ENCODE measurements at regions not wholly inside any gene's neighbourhood (a gene's known extent, or its start where the extent isn't known, plus 50 kb on each side); places are given as distances from the start of the nearest gene placed in this dataset.

- Histone ChIP-seq H3K27me3 (ENCODE audit: low read length) (peaks cover 4% of the 10 kb centered on the region; the same call in 1 of the 2 replicates), H4K20me1 (ENCODE audit: insufficient read depth, low read depth, low read length) (no peaks in the 10 kb centered on the region), H3K9me3 (ENCODE audit: low read length) (peaks cover 12% of the 10 kb centered on the region), H3K4me3 (ENCODE audit: low read length) (no peak overlapping the region), H3K4me2 (ENCODE audit: low read depth, low read length, poor library complexity, severe bottlenecking) (no peak overlapping the region), H3K36me3 (ENCODE audit: insufficient read depth, low read length) (no peaks in the 10 kb centered on the region), H3K4me1 (ENCODE audit: low read length) (no peaks in the 10 kb centered on the region), H3K79me2 (ENCODE audit: low read length) (no peaks in the 10 kb centered on the region), H3K9me2 (replicated peaks; ENCODE audit: insufficient read depth, low read length) (no peaks in the 10 kb centered on the region), H3K27ac (ENCODE audit: low read length) (no peak overlapping the region), H3K9ac (ENCODE audit: low read length) (no peak overlapping the region), H2AFZ (ENCODE audit: low read length) (0 out of 2 replicates have a peak overlapping the region, but pooled peaks have one; percentile 26)
- DNase-seq: peak; percentile 74
Measured at GRCh38 chr14:51419685-51420084, 179.6 kb downstream of the TMX1 start.

GRCh38 chr14:51422704-51423103, 182.7 kb downstream of the TMX1 start:
- no peaks in the 10 kb centered on the region for H3K79me2 ChIP-seq (ENCODE audit: low read length)
- H3K4me1 ChIP-seq (ENCODE audit: low read length): no peaks in the 10 kb centered on the region
- peak; percentile 44 for DNase-seq
- H3K9me3 ChIP-seq (ENCODE audit: low read length): peaks cover 12% of the 10 kb centered on the region
- H3K4me2 ChIP-seq (ENCODE audit: low read depth, low read length, poor library complexity, severe bottlenecking): no peak overlapping the region
- H3K9ac ChIP-seq (ENCODE audit: low read length): no peak overlapping the region
- no peak overlapping the region for H3K4me3 ChIP-seq (ENCODE audit: low read length)
- H2AFZ ChIP-seq (ENCODE audit: low read length): no peak overlapping the region
- no peaks in the 10 kb centered on the region for H3K36me3 ChIP-seq (ENCODE audit: insufficient read depth, low read length)
- H3K9me2 ChIP-seq (replicated peaks; ENCODE audit: insufficient read depth, low read length): no peaks in the 10 kb centered on the region
- no peak overlapping the region for H3K27ac ChIP-seq (ENCODE audit: low read length)
- H3K27me3 ChIP-seq (ENCODE audit: low read length): peaks cover 4% of the 10 kb centered on the region; the same call in 1 of the 2 replicates
- H4K20me1 ChIP-seq (ENCODE audit: insufficient read depth, low read depth, low read length): no peaks in the 10 kb centered on the region

GRCh38 chr14:51424041-51424440, 184.0 kb downstream of the TMX1 start:
- Histone ChIP-seq H3K9me3 (ENCODE audit: low read length) (peaks cover 11% of the 10 kb centered on the region), H3K27me3 (ENCODE audit: low read length) (peaks cover 4% of the 10 kb centered on the region; the same call in 1 of the 2 replicates), H3K9ac (ENCODE audit: low read length) (no peak overlapping the region), H3K36me3 (ENCODE audit: insufficient read depth, low read length) (no peaks in the 10 kb centered on the region), H3K9me2 (replicated peaks; ENCODE audit: insufficient read depth, low read length) (no peaks in the 10 kb centered on the region), H2AFZ (ENCODE audit: low read length) (no peak overlapping the region), H3K4me3 (ENCODE audit: low read length) (no peak overlapping the region), H3K27ac (ENCODE audit: low read length) (no peak overlapping the region), H3K4me1 (ENCODE audit: low read length) (no peaks in the 10 kb centered on the region), H3K79me2 (ENCODE audit: low read length) (no peaks in the 10 kb centered on the region), H3K4me2 (ENCODE audit: low read depth, low read length, poor library complexity, severe bottlenecking) (no peak overlapping the region), H4K20me1 (ENCODE audit: insufficient read depth, low read depth, low read length) (no peaks in the 10 kb centered on the region)
- no peak for DNase-seq

GRCh38 chr14:51424561-51425251, 184.7 kb downstream of the TMX1 start:
- no peak overlapping the region for H3K4me3 ChIP-seq (ENCODE audit: low read length)
- no peak overlapping the region for H3K27ac ChIP-seq (ENCODE audit: low read length)
- peaks cover 5% of the 10 kb centered on the region for H3K9me3 ChIP-seq (ENCODE audit: low read length)
- no peak overlapping the region for H3K9ac ChIP-seq (ENCODE audit: low read length)
- H3K36me3 ChIP-seq (ENCODE audit: insufficient read depth, low read length): no peaks in the 10 kb centered on the region
- H3K79me2 ChIP-seq (ENCODE audit: low read length): no peaks in the 10 kb centered on the region
- no peak overlapping the region for H3K4me2 ChIP-seq (ENCODE audit: low read depth, low read length, poor library complexity, severe bottlenecking)
- DNase-seq: peak; percentile 32
- H2AFZ ChIP-seq (ENCODE audit: low read length): no peak overlapping the region
- no peaks in the 10 kb centered on the region for H4K20me1 ChIP-seq (ENCODE audit: insufficient read depth, low read depth, low read length)
- H3K9me2 ChIP-seq (replicated peaks; ENCODE audit: insufficient read depth, low read length): no peaks in the 10 kb centered on the region
- H3K27me3 ChIP-seq (ENCODE audit: low read length): peaks cover 4% of the 10 kb centered on the region; the same call in 1 of the 2 replicates
- H3K4me1 ChIP-seq (ENCODE audit: low read length): peaks cover under 1% of the 10 kb centered on the region

GRCh38 chr14:51428981-51429380, 188.9 kb downstream of the TMX1 start:
- H4K20me1 ChIP-seq (ENCODE audit: insufficient read depth, low read depth, low read length): no peaks in the 10 kb centered on the region
- H3K4me2 ChIP-seq (ENCODE audit: low read depth, low read length, poor library complexity, severe bottlenecking): no peak overlapping the region
- DNase-seq: no peak
- H3K4me3 ChIP-seq (ENCODE audit: low read length): no peak overlapping the region
- H3K36me3 ChIP-seq (ENCODE audit: insufficient read depth, low read length): no peaks in the 10 kb centered on the region
- no peaks in the 10 kb centered on the region for H3K9me3 ChIP-seq (ENCODE audit: low read length)
- H3K27ac ChIP-seq (ENCODE audit: low read length): no peak overlapping the region
- H3K4me1 ChIP-seq (ENCODE audit: low read length): peaks cover 26% of the 10 kb centered on the region
- H3K27me3 ChIP-seq (ENCODE audit: low read length): peaks cover 4% of the 10 kb centered on the region; the same call in 1 of the 2 replicates
- no peaks in the 10 kb centered on the region for H3K9me2 ChIP-seq (replicated peaks; ENCODE audit: insufficient read depth, low read length)
- H2AFZ ChIP-seq (ENCODE audit: low read length): no peak overlapping the region
- no peaks in the 10 kb centered on the region for H3K79me2 ChIP-seq (ENCODE audit: low read length)
- no peak overlapping the region for H3K9ac ChIP-seq (ENCODE audit: low read length)

GRCh38 chr14:51430079-51430478, 190.0 kb downstream of the TMX1 start:
- Histone ChIP-seq H3K4me3 (ENCODE audit: low read length) (no peak overlapping the region), H3K27ac (ENCODE audit: low read length) (no peak overlapping the region), H3K4me2 (ENCODE audit: low read depth, low read length, poor library complexity, severe bottlenecking) (no peak overlapping the region), H3K36me3 (ENCODE audit: insufficient read depth, low read length) (no peaks in the 10 kb centered on the region), H3K27me3 (ENCODE audit: low read length) (no peaks in the 10 kb centered on the region), H3K9ac (ENCODE audit: low read length) (no peak overlapping the region), H4K20me1 (ENCODE audit: insufficient read depth, low read depth, low read length) (no peaks in the 10 kb centered on the region), H3K79me2 (ENCODE audit: low read length) (no peaks in the 10 kb centered on the region), H2AFZ (ENCODE audit: low read length) (no peak overlapping the region), H3K9me2 (replicated peaks; ENCODE audit: insufficient read depth, low read length) (no peaks in the 10 kb centered on the region), H3K9me3 (ENCODE audit: low read length) (no peaks in the 10 kb centered on the region), H3K4me1 (ENCODE audit: low read length) (peaks cover 26% of the 10 kb centered on the region)
- no peak for DNase-seq

GRCh38 chr14:51430633-51431032, 190.6 kb downstream of the TMX1 start:
- Histone ChIP-seq H3K27ac (ENCODE audit: low read length) (no peak overlapping the region), H4K20me1 (ENCODE audit: insufficient read depth, low read depth, low read length) (no peaks in the 10 kb centered on the region), H3K4me2 (ENCODE audit: low read depth, low read length, poor library complexity, severe bottlenecking) (no peak overlapping the region), H3K9me3 (ENCODE audit: low read length) (no peaks in the 10 kb centered on the region), H3K36me3 (ENCODE audit: insufficient read depth, low read length) (no peaks in the 10 kb centered on the region), H3K9me2 (replicated peaks; ENCODE audit: insufficient read depth, low read length) (no peaks in the 10 kb centered on the region), H2AFZ (ENCODE audit: low read length) (no peak overlapping the region), H3K9ac (ENCODE audit: low read length) (no peak overlapping the region), H3K79me2 (ENCODE audit: low read length) (no peaks in the 10 kb centered on the region), H3K4me1 (ENCODE audit: low read length) (peaks cover 26% of the 10 kb centered on the region), H3K4me3 (ENCODE audit: low read length) (no peak overlapping the region), H3K27me3 (ENCODE audit: low read length) (no peaks in the 10 kb centered on the region)
- no peak for DNase-seq

- DNase-seq: no peak
- Histone ChIP-seq H3K27me3 (ENCODE audit: low read length) (no peaks in the 10 kb centered on the region), H3K4me1 (ENCODE audit: low read length) (peaks cover 26% of the 10 kb centered on the region), H3K36me3 (ENCODE audit: insufficient read depth, low read length) (no peaks in the 10 kb centered on the region), H4K20me1 (ENCODE audit: insufficient read depth, low read depth, low read length) (no peaks in the 10 kb centered on the region), H3K27ac (ENCODE audit: low read length) (no peak overlapping the region), H3K4me3 (ENCODE audit: low read length) (no peak overlapping the region), H2AFZ (ENCODE audit: low read length) (no peak overlapping the region), H3K79me2 (ENCODE audit: low read length) (no peaks in the 10 kb centered on the region), H3K4me2 (ENCODE audit: low read depth, low read length, poor library complexity, severe bottlenecking) (no peak overlapping the region), H3K9ac (ENCODE audit: low read length) (no peak overlapping the region), H3K9me3 (ENCODE audit: low read length) (no peaks in the 10 kb centered on the region), H3K9me2 (replicated peaks; ENCODE audit: insufficient read depth, low read length) (no peaks in the 10 kb centered on the region)
Measured at GRCh38 chr14:51431033-51431709, 191.1 kb downstream of the TMX1 start.
